RPMI8226 (cell line): ENCODE measurements at regions not wholly inside any gene's neighbourhood (a gene's known extent, or its start where the extent isn't known, plus 50 kb on each side); places are given as distances from the start of the nearest gene placed in this dataset.

Experiments used
- DNase-seq: peaks from one replicate; pipeline ENCODE4 v3.0.0-alpha.2; 2015

DNA sequence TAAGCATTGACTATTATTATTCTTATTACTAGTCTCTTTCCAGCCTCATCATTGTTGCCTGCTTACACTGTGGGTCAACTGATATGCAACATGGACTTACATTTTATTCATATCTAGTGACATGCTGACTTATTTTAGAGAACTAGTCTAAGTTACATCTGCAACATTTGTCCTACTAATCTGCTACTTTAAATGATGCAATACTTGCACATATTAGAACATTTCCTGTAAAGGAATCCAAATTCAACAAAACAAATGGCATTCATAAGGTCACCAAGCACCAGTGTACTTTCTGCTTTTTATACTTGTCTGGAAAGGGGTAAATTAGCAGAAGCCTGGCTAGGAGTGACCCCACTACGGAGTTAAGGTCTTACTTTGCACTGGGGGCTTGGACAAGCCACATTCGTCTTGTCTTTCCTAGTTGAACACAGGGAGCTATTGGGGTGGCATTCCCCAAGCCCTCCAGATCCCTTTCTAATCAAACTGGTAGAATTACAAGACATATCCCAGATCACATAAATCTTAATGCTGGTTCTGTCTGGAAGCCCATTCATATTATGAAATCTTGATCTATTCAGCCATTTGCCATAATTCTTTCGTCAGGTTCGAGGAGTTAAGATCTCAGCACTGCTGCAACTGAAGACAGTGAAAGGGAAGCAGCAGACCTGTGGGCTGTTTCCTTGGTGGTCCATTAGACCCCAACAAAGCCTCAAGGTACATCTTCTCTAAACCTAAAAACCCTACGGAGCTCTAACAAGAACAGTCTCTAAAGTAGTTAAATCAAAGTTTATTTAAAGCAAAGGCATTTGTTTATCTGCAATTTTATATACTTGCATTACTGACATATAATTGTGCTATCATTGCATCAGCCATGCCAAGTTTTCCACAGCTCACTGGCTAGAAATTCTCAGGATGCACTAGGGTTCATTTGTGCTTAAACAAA is 49.9 kb upstream of the RTN4 start:
- DNase-seq, result no peak
